ENCODE measurements at regions not wholly inside any gene's neighbourhood (a gene's known extent, or its start where the extent isn't known, plus 50 kb on each side); places are given as distances from the start of the nearest gene placed in this dataset.
"Not testable (repeated sequence)": the region's sequence is repeated elsewhere in the genome, so short reads cannot be mapped to it uniquely, and the experiment has no call there.

DNA sequence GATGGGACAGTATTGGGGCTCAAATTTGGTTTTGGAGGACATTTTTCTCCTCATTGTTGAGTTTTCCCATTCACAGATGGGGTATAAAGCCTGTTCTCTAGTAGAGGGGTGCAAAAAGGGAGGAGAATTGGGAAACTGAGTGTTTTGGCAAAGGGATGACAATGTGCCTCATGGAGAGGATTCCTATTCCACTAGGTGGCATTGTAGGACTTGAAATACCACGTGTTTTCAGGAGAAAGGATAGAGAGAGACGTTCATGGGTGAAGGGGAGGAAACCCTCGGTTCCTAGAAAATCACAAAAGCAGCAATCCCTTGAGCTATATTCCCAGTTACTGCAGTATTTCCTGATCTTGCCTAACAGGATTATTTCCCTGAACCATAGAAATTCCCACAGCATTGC is 113.7 kb upstream of the SRD5A2 start:
- H3K9me3 ChIP-seq (ENCODE audit: insufficient read depth, low read length): peaks cover 27% of the 10 kb centered on the region

DNA sequence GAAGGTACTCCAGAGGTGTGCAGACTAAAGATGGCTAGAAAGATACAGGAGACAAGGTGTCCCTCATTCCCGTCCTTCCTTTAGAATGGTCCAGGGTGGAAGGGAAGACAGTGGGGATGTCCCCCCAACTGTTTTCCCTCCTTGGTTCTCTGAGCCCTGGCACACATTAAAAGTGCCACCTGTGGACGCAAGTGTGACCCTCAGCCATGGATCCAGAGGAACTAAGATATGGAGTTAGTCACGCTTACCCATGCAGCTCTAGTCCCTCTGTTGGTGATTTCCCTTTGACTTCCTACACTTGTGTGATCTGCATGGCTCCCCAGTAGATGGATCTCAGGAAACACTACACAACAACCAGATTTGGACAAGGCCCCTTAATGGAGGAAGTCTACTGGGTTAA is 113.1 kb upstream of the SRD5A2 start:
- H4K20me1 ChIP-seq (ENCODE audit: insufficient read depth, low read length): no peaks in the 10 kb centered on the region
- no peaks in the 10 kb centered on the region for H3K79me2 ChIP-seq (ENCODE audit: low read length)
- peaks cover 23% of the 10 kb centered on the region for H3K9me3 ChIP-seq (ENCODE audit: insufficient read depth, low read length)
- no peaks in the 10 kb centered on the region for H3K36me3 ChIP-seq (replicated peaks; ENCODE audit: low read depth, low read length)
- no peaks in the 10 kb centered on the region for H3K4me1 ChIP-seq (ENCODE audit: low read length)
- no peak overlapping the region for H2AFZ ChIP-seq (ENCODE audit: low read depth, low read length)
- TF ChIP-seq EZH2phosphoT487 (IDR thresholded peaks at IDR 0.05; ENCODE audit: low read depth): no peak
- TF ChIP-seq, protein P1, sequence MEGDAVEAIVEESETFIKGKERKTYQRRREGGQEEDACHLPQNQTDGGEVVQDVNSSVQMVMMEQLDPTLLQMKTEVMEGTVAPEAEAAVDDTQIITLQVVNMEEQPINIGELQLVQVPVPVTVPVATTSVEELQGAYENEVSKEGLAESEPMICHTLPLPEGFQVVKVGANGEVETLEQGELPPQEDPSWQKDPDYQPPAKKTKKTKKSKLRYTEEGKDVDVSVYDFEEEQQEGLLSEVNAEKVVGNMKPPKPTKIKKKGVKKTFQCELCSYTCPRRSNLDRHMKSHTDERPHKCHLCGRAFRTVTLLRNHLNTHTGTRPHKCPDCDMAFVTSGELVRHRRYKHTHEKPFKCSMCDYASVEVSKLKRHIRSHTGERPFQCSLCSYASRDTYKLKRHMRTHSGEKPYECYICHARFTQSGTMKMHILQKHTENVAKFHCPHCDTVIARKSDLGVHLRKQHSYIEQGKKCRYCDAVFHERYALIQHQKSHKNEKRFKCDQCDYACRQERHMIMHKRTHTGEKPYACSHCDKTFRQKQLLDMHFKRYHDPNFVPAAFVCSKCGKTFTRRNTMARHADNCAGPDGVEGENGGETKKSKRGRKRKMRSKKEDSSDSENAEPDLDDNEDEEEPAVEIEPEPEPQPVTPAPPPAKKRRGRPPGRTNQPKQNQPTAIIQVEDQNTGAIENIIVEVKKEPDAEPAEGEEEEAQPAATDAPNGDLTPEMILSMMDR (IDR thresholded peaks at IDR 0.05; ENCODE audit: low read depth, low read length): no peak
- no peaks in the 10 kb centered on the region for H3K27me3 ChIP-seq (ENCODE audit: low read depth, low read length)
- no peak overlapping the region for H3K4me3 ChIP-seq (ENCODE audit: low read length)
- no peak overlapping the region for H3K9ac ChIP-seq (ENCODE audit: low read length)
- H3K27ac ChIP-seq (ENCODE audit: low read length): no peak overlapping the region
- H3K4me2 ChIP-seq (ENCODE audit: low read length): no peak overlapping the region

More for the DNA sequence above, 113.7 kb upstream of the SRD5A2 start:
- no peaks in the 10 kb centered on the region for H3K27me3 ChIP-seq (ENCODE audit: low read depth, low read length)
- H3K27ac ChIP-seq (ENCODE audit: low read length): no peak overlapping the region
- no peak overlapping the region for H3K4me2 ChIP-seq (ENCODE audit: low read length)
- no peaks in the 10 kb centered on the region for H3K79me2 ChIP-seq (ENCODE audit: low read length)
- no peak overlapping the region for H3K9ac ChIP-seq (ENCODE audit: low read length)
- H3K4me3 ChIP-seq (ENCODE audit: low read length): no peak overlapping the region
- no peaks in the 10 kb centered on the region for H4K20me1 ChIP-seq (ENCODE audit: insufficient read depth, low read length)
- H3K36me3 ChIP-seq (replicated peaks; ENCODE audit: low read depth, low read length): no peaks in the 10 kb centered on the region
- no peak overlapping the region for H2AFZ ChIP-seq (ENCODE audit: low read depth, low read length)
- no peaks in the 10 kb centered on the region for H3K4me1 ChIP-seq (ENCODE audit: low read length)
- TF ChIP-seq, protein P1 (IDR thresholded peaks at IDR 0.05; ENCODE audit: low read depth, low read length): peak; percentile 38
- no peak for TF ChIP-seq EZH2phosphoT487 (IDR thresholded peaks at IDR 0.05; ENCODE audit: low read depth)

DNA sequence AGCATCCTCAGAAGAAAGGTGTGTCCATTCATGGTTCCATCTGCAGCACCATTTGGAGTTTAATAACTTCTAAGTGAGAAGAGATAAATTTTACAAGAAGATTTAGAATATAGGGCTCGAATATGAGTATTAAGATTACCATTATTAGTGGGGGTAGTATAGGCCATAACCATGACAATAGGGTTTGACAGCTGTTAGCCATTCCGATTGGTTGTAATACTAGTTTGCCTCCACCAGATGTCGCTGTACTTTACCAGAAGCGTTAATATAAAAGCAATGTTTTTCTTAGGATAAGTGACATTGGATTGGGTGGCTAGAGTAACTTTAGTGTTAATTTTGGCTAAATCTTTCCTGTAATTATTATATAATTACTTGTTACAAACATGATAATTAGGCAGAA is 107.5 kb upstream of the SRD5A2 start:
- Histone ChIP-seq H3K79me2 (ENCODE audit: low read length) (no peaks in the 10 kb centered on the region), H3K27me3 (ENCODE audit: low read depth, low read length) (no peaks in the 10 kb centered on the region), H3K4me3 (ENCODE audit: low read length) (no peak overlapping the region), H3K9ac (ENCODE audit: low read length) (no peak overlapping the region), H3K4me1 (ENCODE audit: low read length) (no peaks in the 10 kb centered on the region), H3K9me3 (ENCODE audit: insufficient read depth, low read length) (peaks cover 6% of the 10 kb centered on the region), H3K4me2 (ENCODE audit: low read length) (no peak overlapping the region), H3K36me3 (replicated peaks; ENCODE audit: low read depth, low read length) (no peaks in the 10 kb centered on the region), H3K27ac (ENCODE audit: low read length) (no peak overlapping the region), H4K20me1 (ENCODE audit: insufficient read depth, low read length) (no peaks in the 10 kb centered on the region), H2AFZ (ENCODE audit: low read depth, low read length) (no peak overlapping the region)
- no peak for TF ChIP-seq EZH2phosphoT487 (IDR thresholded peaks at IDR 0.05; ENCODE audit: low read depth)
- TF ChIP-seq, protein P1 (IDR thresholded peaks at IDR 0.05; ENCODE audit: low read depth, low read length): peak; percentile 67

DNA sequence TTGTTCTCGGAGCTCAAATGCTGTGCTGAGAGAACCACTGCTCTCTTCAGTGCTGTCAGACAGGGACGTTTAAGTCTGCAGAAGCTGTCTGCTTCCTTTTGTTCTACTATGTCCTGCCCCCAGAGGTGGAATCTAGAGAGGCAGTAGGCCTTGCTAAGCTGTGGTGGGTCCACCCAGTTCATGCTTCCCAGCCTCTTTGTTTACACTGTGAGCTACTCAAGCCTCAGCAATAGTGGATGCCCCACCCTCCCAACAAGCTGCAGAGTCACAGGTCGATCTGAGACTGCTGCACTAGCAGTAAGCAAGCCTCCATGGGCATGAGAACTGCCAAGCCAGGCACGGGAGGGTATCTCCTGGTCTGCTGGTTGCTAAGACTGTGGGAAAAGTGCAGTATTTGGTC is 102.8 kb upstream of the SRD5A2 start:
- not testable (repeated sequence) for H4K20me1 ChIP-seq (ENCODE audit: insufficient read depth, low read length); H3K79me2 ChIP-seq (ENCODE audit: low read length); H3K9me3 ChIP-seq (ENCODE audit: insufficient read depth, low read length); H3K4me3 ChIP-seq (ENCODE audit: low read length); H3K27ac ChIP-seq (ENCODE audit: low read length); H3K27me3 ChIP-seq (ENCODE audit: low read depth, low read length); H2AFZ ChIP-seq (ENCODE audit: low read depth, low read length); H3K4me1 ChIP-seq (ENCODE audit: low read length); H3K4me2 ChIP-seq (ENCODE audit: low read length); H3K36me3 ChIP-seq (replicated peaks; ENCODE audit: low read depth, low read length); H3K9ac ChIP-seq (ENCODE audit: low read length)

DNA sequence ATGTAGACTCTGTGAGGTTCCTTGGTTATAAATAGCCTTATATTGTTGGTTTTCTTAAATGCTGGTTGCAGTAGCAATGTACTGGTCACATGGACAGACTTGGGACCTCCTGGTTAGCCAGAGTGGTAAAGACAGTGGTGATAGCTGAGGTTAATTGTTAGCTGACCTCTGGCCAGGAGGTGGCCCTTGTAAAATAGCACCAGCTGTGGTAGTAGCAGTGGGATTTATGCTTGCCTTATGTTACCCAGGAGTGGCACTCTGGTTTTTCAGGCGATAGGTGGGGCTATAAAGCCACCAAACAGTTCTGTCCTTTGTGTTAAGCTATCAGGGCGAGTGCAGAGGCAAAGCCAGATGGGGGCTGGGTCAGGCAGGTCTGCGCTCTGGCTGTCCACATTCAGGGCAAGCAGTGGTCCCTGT is 94.8 kb upstream of the SRD5A2 start:
- H4K20me1 ChIP-seq (ENCODE audit: insufficient read depth, low read length): no peaks in the 10 kb centered on the region
- no peak for TF ChIP-seq EZH2phosphoT487 (IDR thresholded peaks at IDR 0.05; ENCODE audit: low read depth)
- TF ChIP-seq, protein P1 (IDR thresholded peaks at IDR 0.05; ENCODE audit: low read depth, low read length): peak; percentile 43

More for the DNA sequence above, 94.8 kb upstream of the SRD5A2 start:
- no peaks in the 10 kb centered on the region for H3K79me2 ChIP-seq (ENCODE audit: low read length)
- no peaks in the 10 kb centered on the region for H3K4me1 ChIP-seq (ENCODE audit: low read length)
- H3K4me3 ChIP-seq (ENCODE audit: low read length): peak overlapping the region; percentile 16; the same call in 1 of the 2 replicates
- H3K9me3 ChIP-seq (ENCODE audit: insufficient read depth, low read length): no peaks in the 10 kb centered on the region
- no peak overlapping the region for H3K9ac ChIP-seq (ENCODE audit: low read length)
- no peaks in the 10 kb centered on the region; the same call in 1 of the 2 replicates for H3K27me3 ChIP-seq (ENCODE audit: low read depth, low read length)
- 0 out of 2 replicates have a peak overlapping the region, but pooled peaks have one; percentile 20 for H3K4me2 ChIP-seq (ENCODE audit: low read length)
- H2AFZ ChIP-seq (ENCODE audit: low read depth, low read length): no peak overlapping the region
- H3K36me3 ChIP-seq (replicated peaks; ENCODE audit: low read depth, low read length): no peaks in the 10 kb centered on the region
- no peak overlapping the region for H3K27ac ChIP-seq (ENCODE audit: low read length)

Measured in OCI-LY3 (cell line).